GM19324 (cell line): ENCODE measurements at regions not wholly inside any gene's neighbourhood (a gene's known extent, or its start where the extent isn't known, plus 50 kb on each side); places are given as distances from the start of the nearest gene placed in this dataset.
"Not testable (repeated sequence)": the region's sequence is repeated elsewhere in the genome, so short reads cannot be mapped to it uniquely, and the experiment has no call there.

Source experiments
- ATAC-seq: cut with Tn5 transposase; IDR thresholded peaks from one replicate; pipeline ENCODE4 v1.9.1; 2021; ENCODE audit warnings: mild to moderate bottlenecking, moderate library complexity; ENCODE audit not compliant: unreplicated experiment, low FRiP score

GRCh38 chr12:131464081-131464480, 246.8 kb upstream of the SFSWAP start:
- ATAC-seq, result no peak

GRCh38 chr12:131466306-131466705, 244.6 kb upstream of the SFSWAP start:
- ATAC-seq, result no peak

- no peak for ATAC-seq
Measured at GRCh38 chr12:131466932-131467331, 244.0 kb upstream of the SFSWAP start.

- ATAC-seq, result no peak
Measured at GRCh38 chr12:131468206-131468605, 242.7 kb upstream of the SFSWAP start.

GRCh38 chr12:131469945-131470344, 240.9 kb upstream of the SFSWAP start:
- ATAC-seq, result not testable (repeated sequence)

- no peak for ATAC-seq
Measured at GRCh38 chr12:131471271-131471905, 239.5 kb upstream of the SFSWAP start.

GRCh38 chr12:131471946-131472732, 238.8 kb upstream of the SFSWAP start:
- ATAC-seq, result no peak

- ATAC-seq, result no peak
Measured at GRCh38 chr12:131473261-131473660, 237.6 kb upstream of the SFSWAP start.

- ATAC-seq, result no peak
Measured at GRCh38 chr12:131473741-131474709, 236.9 kb upstream of the SFSWAP start.

GRCh38 chr12:131475012-131475411, 235.9 kb upstream of the SFSWAP start:
- ATAC-seq, result not testable (repeated sequence)

- no peak for ATAC-seq
Measured at GRCh38 chr12:131477613-131478012, 233.3 kb upstream of the SFSWAP start.

GRCh38 chr12:131478468-131478867, 232.4 kb upstream of the SFSWAP start:
- ATAC-seq, result no peak

- no peak for ATAC-seq
Measured at GRCh38 chr12:131482199-131482598, 228.7 kb upstream of the SFSWAP start.

- ATAC-seq, result no peak
Measured at GRCh38 chr12:131482686-131483085, 228.2 kb upstream of the SFSWAP start.

- ATAC-seq, result no peak
Measured at GRCh38 chr12:131486451-131487230, 224.2 kb upstream of the SFSWAP start.

GRCh38 chr12:131487388-131488124, 223.3 kb upstream of the SFSWAP start:
- ATAC-seq, result no peak

GRCh38 chr12:131489718-131490117, 221.2 kb upstream of the SFSWAP start:
- ATAC-seq, result no peak

GRCh38 chr12:131491155-131491554, 219.7 kb upstream of the SFSWAP start:
- ATAC-seq, result no peak

GRCh38 chr12:131491916-131492490, 218.9 kb upstream of the SFSWAP start:
- ATAC-seq, result no peak
